Chondrocyte (in vitro differentiated cells): ENCODE measurements at regions not wholly inside any gene's neighbourhood (a gene's known extent, or its start where the extent isn't known, plus 50 kb on each side); places are given as distances from the start of the nearest gene placed in this dataset.
A peak's percentile ranks its signal among the peaks of the same experiment; 100 is the strongest.

Experiments
- DNase-seq: peaks from one replicate; pipeline ENCODE4 v3.0.0; 2021; ENCODE audit warnings: mixed read lengths, low spot score
- H3K27ac Mint-ChIP-seq: one replicate; pipeline ENCODE4 v1.8.0; 2021; ENCODE audit warnings: mild to moderate bottlenecking, moderate library complexity, mixed read lengths; ENCODE audit not compliant: unreplicated experiment
- H3K27me3 Mint-ChIP-seq: 2 replicates; pipeline ENCODE4 v1.8.0; 2021; ENCODE audit warnings: low read depth, mixed read lengths
- H3K36me3 Mint-ChIP-seq: 2 replicates; pipeline ENCODE4 v1.8.0; 2021; ENCODE audit warnings: low read depth, mixed read lengths
- H3K4me1 Mint-ChIP-seq: 2 replicates; pipeline ENCODE4 v1.8.0; 2021; ENCODE audit warnings: low read depth, mild to moderate bottlenecking, mixed read lengths
- H3K4me3 Mint-ChIP-seq: one replicate; pipeline ENCODE4 v1.8.0; 2021; ENCODE audit warnings: mild to moderate bottlenecking, moderate library complexity, mixed read lengths; ENCODE audit not compliant: unreplicated experiment
- H3K9me3 Mint-ChIP-seq: 2 replicates; pipeline ENCODE4 v1.8.0; 2021; ENCODE audit warnings: low read depth, mixed read lengths
- CTCF ChIP-seq: fragments of 200-600 bp; sonication (generic); IDR thresholded peaks from 2 replicates; pipeline ENCODE4 v1.5.0; 2021; ENCODE audit warnings: antibody characterized with exemption, mild to moderate bottlenecking, moderate library complexity

DNA sequence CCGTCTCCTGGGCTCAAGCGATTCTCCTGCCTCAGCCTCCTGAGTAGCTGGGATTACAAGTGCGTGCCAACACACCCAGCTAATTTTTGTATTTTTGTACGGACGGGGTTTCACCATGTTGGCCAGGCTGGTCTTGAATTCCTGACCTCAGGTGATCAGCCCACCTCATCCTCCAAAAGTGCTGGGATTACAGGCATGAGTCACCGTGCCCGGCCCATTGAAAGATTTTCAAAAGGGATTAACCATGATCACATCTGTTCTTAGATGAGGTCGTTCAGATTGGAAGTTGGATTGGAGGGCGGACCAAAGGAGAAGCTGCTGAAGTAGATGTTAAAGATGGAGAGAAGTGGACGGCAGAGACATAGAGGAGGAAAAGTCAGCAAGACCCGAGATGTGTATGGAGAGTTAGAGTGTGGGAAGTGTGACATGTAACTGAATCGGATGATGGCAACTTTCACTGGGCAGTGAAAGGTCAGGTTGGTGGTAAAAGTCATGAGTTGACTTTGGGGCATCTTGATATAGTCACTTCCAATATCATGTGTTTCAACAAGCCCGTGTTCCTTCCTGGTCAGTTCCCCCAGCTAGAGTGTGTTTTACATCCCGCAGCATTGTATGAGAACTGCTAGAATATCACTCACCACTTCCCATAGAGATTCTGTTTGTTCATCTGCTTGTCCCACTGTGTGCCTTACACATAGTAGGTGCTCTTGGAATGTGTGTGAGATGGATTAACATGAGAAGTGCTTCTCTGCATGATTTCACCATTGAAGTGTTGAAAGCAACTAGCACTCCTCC is 54.4 kb upstream of the TINAGL1 start:
- peaks cover 6% of the 10 kb centered on the region for H3K9me3 Mint-ChIP-seq
- no peaks in the 10 kb centered on the region for H3K36me3 Mint-ChIP-seq
- H3K27me3 Mint-ChIP-seq: peaks cover 13% of the 10 kb centered on the region
- no peak for DNase-seq
- no peak for TF ChIP-seq CTCF
- peaks cover 3% of the 10 kb centered on the region for H3K4me1 Mint-ChIP-seq
- no peak overlapping the region for H3K4me3 Mint-ChIP-seq
- no peak overlapping the region for H3K27ac Mint-ChIP-seq

DNA sequence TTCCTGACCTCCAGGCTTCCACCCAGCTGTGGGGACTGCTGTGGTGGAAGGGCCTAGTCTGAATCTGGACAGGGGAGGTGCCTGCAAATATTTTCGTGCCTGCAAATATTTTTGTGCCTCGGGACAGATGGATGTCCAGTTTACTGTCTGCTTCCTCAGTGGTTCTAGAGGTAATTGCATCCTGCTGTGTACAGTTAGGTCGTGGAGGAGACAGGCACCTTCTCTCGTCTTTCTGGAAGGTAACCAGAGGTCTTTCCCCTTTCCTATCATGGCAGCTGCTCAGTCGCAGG is 53.8 kb upstream of the TINAGL1 start:
- Mint-ChIP-seq H3K27me3 (peaks cover 12% of the 10 kb centered on the region), H3K27ac (no peak overlapping the region), H3K9me3 (peaks cover 6% of the 10 kb centered on the region), H3K4me1 (peaks cover 3% of the 10 kb centered on the region), H3K36me3 (no peaks in the 10 kb centered on the region), H3K4me3 (no peak overlapping the region)
- TF ChIP-seq CTCF: no peak
- no peak for DNase-seq

- H3K4me1 Mint-ChIP-seq: peaks cover 3% of the 10 kb centered on the region
- H3K4me3 Mint-ChIP-seq: no peak overlapping the region
- H3K36me3 Mint-ChIP-seq: no peaks in the 10 kb centered on the region
- peaks cover 11% of the 10 kb centered on the region for H3K27me3 Mint-ChIP-seq
- H3K27ac Mint-ChIP-seq: no peak overlapping the region
- peaks cover 6% of the 10 kb centered on the region for H3K9me3 Mint-ChIP-seq
- TF ChIP-seq CTCF: no peak
- no peak for DNase-seq
Measured at GRCh38 chr1:31523012-31523411, 53.3 kb upstream of the TINAGL1 start.

DNA sequence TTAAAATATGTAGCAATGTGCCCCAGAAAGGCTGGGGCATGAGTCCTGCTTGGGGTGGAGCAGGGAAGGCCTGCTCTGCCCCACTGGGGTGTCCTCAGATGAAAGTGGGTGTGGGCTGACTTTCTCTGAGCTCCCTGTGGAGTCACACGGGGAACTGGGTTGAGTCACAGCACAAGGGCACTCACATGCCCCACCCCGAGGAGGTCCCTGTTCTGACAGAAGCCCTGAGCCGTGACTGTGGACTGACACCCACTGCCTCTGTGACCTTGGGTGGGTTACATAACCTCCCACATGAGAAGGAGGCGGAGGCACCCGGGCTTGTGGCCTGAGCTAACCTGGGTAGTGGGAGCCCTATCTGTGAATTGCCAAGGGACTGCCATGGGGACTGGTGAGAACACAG is 52.5 kb upstream of the TINAGL1 start:
- H3K4me3 Mint-ChIP-seq: no peak overlapping the region
- TF ChIP-seq CTCF: no peak
- peaks cover 6% of the 10 kb centered on the region for H3K9me3 Mint-ChIP-seq
- DNase-seq: no peak
- H3K36me3 Mint-ChIP-seq: no peaks in the 10 kb centered on the region
- H3K27me3 Mint-ChIP-seq: peaks cover 11% of the 10 kb centered on the region
- peaks cover 3% of the 10 kb centered on the region for H3K4me1 Mint-ChIP-seq
- H3K27ac Mint-ChIP-seq: no peak overlapping the region

- no peak overlapping the region for H3K4me3 Mint-ChIP-seq
- H3K4me1 Mint-ChIP-seq: peaks cover 3% of the 10 kb centered on the region
- peak overlapping the region; percentile 36 for H3K27ac Mint-ChIP-seq
- H3K36me3 Mint-ChIP-seq: no peaks in the 10 kb centered on the region
- H3K9me3 Mint-ChIP-seq: peaks cover 4% of the 10 kb centered on the region
- no peak for DNase-seq
- peaks cover 8% of the 10 kb centered on the region for H3K27me3 Mint-ChIP-seq
- no peak for TF ChIP-seq CTCF
Measured at GRCh38 chr1:31524186-31524901, 52.0 kb upstream of the TINAGL1 start.
